ENCODE measurements at regions not wholly inside any gene's neighbourhood (a gene's known extent, or its start where the extent isn't known, plus 50 kb on each side); places are given as distances from the start of the nearest gene placed in this dataset.
"Not testable (repeated sequence)": the region's sequence is repeated elsewhere in the genome, so short reads cannot be mapped to it uniquely, and the experiment has no call there.

- no peak for DNase-seq
Measured at GRCh38 chr6:22751223-22751622, 181.9 kb downstream of the HDGFL1 start.

GRCh38 chr6:22752522-22752921 is 183.2 kb downstream of the HDGFL1 start:
- DNase-seq: no peak

GRCh38 chr6:22754061-22754460 is 184.7 kb downstream of the HDGFL1 start:
- no peak for DNase-seq

- no peak for DNase-seq
Measured at GRCh38 chr6:22755605-22756004, 186.2 kb downstream of the HDGFL1 start.

- no peak for DNase-seq
Measured at GRCh38 chr6:22756365-22756764, 187.0 kb downstream of the HDGFL1 start.

- no peak for DNase-seq
Measured at GRCh38 chr6:22764496-22764895, 195.1 kb downstream of the HDGFL1 start.

GRCh38 chr6:22765015-22765414 is 195.6 kb downstream of the HDGFL1 start:
- no peak for DNase-seq

- no peak for DNase-seq
Measured at GRCh38 chr6:22766979-22767378, 197.6 kb downstream of the HDGFL1 start.

GRCh38 chr6:22770054-22770453 is 200.7 kb downstream of the HDGFL1 start:
- DNase-seq: no peak

GRCh38 chr6:22774129-22774528 is 204.8 kb downstream of the HDGFL1 start:
- DNase-seq: no peak

GRCh38 chr6:22778438-22778837 is 209.1 kb downstream of the HDGFL1 start:
- not testable (repeated sequence) for DNase-seq

- DNase-seq: no peak
Measured at GRCh38 chr6:22779062-22779461, 209.7 kb downstream of the HDGFL1 start.

GRCh38 chr6:22783931-22784330 is 214.6 kb downstream of the HDGFL1 start:
- DNase-seq: no peak

GRCh38 chr6:22784601-22785410 is 215.4 kb downstream of the HDGFL1 start:
- DNase-seq: no peak

- no peak for DNase-seq
Measured at GRCh38 chr6:22788038-22788437, 218.7 kb downstream of the HDGFL1 start.

- DNase-seq: no peak
Measured at GRCh38 chr6:22789315-22789714, 219.9 kb downstream of the HDGFL1 start.

GRCh38 chr6:22794844-22795243 is 225.5 kb downstream of the HDGFL1 start:
- DNase-seq: no peak

GRCh38 chr6:22800451-22800850 is 231.1 kb downstream of the HDGFL1 start:
- DNase-seq: no peak

GRCh38 chr6:22801831-22802230 is 232.5 kb downstream of the HDGFL1 start:
- no peak for DNase-seq

- DNase-seq: no peak
Measured at GRCh38 chr6:22804620-22805261, 235.4 kb downstream of the HDGFL1 start.

GRCh38 chr6:22807261-22807660 is 237.9 kb downstream of the HDGFL1 start:
- no peak for DNase-seq

GRCh38 chr6:22807818-22808217 is 238.5 kb downstream of the HDGFL1 start:
- DNase-seq: no peak

- no peak for DNase-seq
Measured at GRCh38 chr6:22808466-22808865, 239.1 kb downstream of the HDGFL1 start.

GRCh38 chr6:22809370-22809769 is 240.0 kb downstream of the HDGFL1 start:
- DNase-seq: no peak

GRCh38 chr6:22819209-22819608 is 249.8 kb downstream of the HDGFL1 start:
- no peak for DNase-seq

Measured in inflammatory macrophage treated with lipopolysaccharide for 4 hours (primary cell).